ENCODE measurements at regions not wholly inside any gene's neighbourhood (a gene's known extent, or its start where the extent isn't known, plus 50 kb on each side); places are given as distances from the start of the nearest gene placed in this dataset.
A peak's percentile ranks its signal among the peaks of the same experiment; 100 is the strongest.

GRCh38 chr17:69763503-69763902, 311.5 kb upstream of the KCNJ16 start:
- Histone ChIP-seq H3K27ac (peak overlapping the region in 1 of 4 donors; percentile 17), H3K4me3 (no peak overlapping the region), H3K27me3 (no peaks in the 10 kb centered on the region), H3K9me3 (no peaks in the 10 kb centered on the region), H3K4me1 (peaks cover 0 to 38% (median 19%) of the 10 kb centered on the region in 3 donors), H3K36me3 (no peaks in the 10 kb centered on the region)
- intact Hi-C loops (cut with DNase I), result no loop called here
- TF ChIP-seq, protein P1, sequence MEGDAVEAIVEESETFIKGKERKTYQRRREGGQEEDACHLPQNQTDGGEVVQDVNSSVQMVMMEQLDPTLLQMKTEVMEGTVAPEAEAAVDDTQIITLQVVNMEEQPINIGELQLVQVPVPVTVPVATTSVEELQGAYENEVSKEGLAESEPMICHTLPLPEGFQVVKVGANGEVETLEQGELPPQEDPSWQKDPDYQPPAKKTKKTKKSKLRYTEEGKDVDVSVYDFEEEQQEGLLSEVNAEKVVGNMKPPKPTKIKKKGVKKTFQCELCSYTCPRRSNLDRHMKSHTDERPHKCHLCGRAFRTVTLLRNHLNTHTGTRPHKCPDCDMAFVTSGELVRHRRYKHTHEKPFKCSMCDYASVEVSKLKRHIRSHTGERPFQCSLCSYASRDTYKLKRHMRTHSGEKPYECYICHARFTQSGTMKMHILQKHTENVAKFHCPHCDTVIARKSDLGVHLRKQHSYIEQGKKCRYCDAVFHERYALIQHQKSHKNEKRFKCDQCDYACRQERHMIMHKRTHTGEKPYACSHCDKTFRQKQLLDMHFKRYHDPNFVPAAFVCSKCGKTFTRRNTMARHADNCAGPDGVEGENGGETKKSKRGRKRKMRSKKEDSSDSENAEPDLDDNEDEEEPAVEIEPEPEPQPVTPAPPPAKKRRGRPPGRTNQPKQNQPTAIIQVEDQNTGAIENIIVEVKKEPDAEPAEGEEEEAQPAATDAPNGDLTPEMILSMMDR (IDR thresholded peaks at IDR 0.05), result no peak
- no peak for TF ChIP-seq POLR2A (IDR thresholded peaks at IDR 0.05)
- no peak for DNase-seq
- WGBS, 2 donors, result 60 to 64% methylated on average over 3 of the region's 3 CpGs

GRCh38 chr17:69764146-69764545, 310.9 kb upstream of the KCNJ16 start:
- 23 to 26% methylated on average over 1 of the region's 1 CpG for WGBS, 2 donors
- Histone ChIP-seq H3K4me3 (no peak overlapping the region), H3K36me3 (no peaks in the 10 kb centered on the region), H3K4me1 (peaks cover 0 to 38% (median 19%) of the 10 kb centered on the region in 3 donors), H3K27me3 (no peaks in the 10 kb centered on the region), H3K9me3 (no peaks in the 10 kb centered on the region), H3K27ac (no peak overlapping the region)
- no peak for TF ChIP-seq POLR2A (IDR thresholded peaks at IDR 0.05)
- intact Hi-C loops (cut with DNase I), result no loop called here
- no peak for DNase-seq

DNA sequence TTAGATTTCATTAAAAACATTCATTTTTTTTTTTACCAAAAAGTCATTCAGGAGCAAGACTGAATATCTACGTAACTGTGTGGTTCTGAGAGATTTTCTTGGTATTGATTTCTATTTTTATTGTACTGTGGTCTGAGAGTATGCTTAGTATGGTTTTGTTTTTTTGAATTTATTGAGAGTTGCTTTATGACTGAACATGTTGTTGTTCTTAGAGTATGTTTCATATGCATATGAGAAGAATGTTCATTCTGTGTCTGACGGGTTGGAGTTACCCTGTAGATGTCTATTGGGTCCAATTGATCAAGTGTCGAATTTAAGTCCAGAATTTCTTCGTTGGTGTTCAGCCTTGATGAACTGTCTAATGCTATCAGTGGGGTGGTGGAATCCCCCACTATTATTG, 306.0 kb upstream of the KCNJ16 start:
- 82 to 93% methylated on average over 4 of the region's 4 CpGs for WGBS, 2 donors
- intact Hi-C loops (cut with DNase I), result no loop called here
- H3K27ac ChIP-seq, result no peak overlapping the region
- no peak for DNase-seq
- H3K4me1 ChIP-seq, result peaks cover 0 to 9% (median 0%) of the 10 kb centered on the region in 3 donors
- no peaks in the 10 kb centered on the region for H3K27me3 ChIP-seq
- no peak overlapping the region for H3K4me3 ChIP-seq
- no peaks in the 10 kb centered on the region for H3K9me3 ChIP-seq
- no peaks in the 10 kb centered on the region for H3K36me3 ChIP-seq
- TF ChIP-seq POLR2A (IDR thresholded peaks at IDR 0.05), result no peak
- TF ChIP-seq, protein P1 (IDR thresholded peaks at IDR 0.05), result no peak

GRCh38 chr17:69773081-69773480, 301.9 kb upstream of the KCNJ16 start:
- H3K4me1 ChIP-seq, result peaks cover 0 to 13% (median 0%) of the 10 kb centered on the region in 3 donors
- H3K4me3 ChIP-seq, result no peak overlapping the region
- intact Hi-C loops (cut with DNase I), result no loop called here
- H3K27ac ChIP-seq, result no peak overlapping the region
- DNase-seq, result no peak
- H3K27me3 ChIP-seq, result no peaks in the 10 kb centered on the region
- WGBS, 2 donors, result 66 to 73% methylated on average over 3 of the region's 3 CpGs
- no peak for TF ChIP-seq POLR2A (IDR thresholded peaks at IDR 0.05)
- H3K9me3 ChIP-seq, result no peaks in the 10 kb centered on the region
- H3K36me3 ChIP-seq, result no peaks in the 10 kb centered on the region

DNA sequence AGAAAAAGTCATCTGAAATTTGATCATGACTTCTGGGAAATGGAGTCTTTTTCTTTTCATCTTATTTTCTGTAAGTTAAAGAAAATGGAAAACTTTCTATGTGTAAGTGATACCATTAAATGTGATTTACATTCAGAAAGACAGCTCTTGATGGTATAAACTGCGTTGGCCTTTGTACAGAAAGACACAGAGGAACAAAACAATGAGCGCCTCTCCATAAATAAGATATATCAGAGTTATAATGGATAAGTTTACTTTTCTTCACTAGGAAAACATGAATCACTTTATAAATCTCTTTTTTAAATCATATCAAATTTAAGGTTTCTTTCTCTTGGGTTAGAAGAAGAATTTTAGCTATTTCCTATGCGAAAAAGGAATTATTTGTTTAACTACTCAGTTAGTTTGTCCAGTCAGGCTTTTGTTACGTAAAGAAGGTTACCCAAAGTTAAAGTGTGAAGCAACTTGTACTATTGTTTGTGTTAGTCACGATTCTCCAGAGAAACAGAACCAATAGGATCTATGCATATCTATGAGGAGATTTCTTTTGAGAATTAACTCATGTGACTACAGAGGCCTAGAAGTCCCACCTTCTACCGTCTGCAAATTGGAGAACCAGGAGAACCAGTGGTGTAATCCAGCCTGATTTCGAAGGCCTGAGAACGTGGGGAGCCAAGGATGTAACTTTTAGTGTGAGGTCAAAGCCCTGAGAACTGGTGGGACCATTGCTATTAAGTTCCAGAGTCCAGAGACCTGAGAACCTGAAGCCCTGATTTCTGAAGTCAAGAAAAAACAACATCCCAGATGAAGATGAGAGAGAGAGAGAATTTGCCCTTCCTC, 295.4 kb upstream of the KCNJ16 start:
- intact Hi-C loops (cut with DNase I), result no loop called here
- peaks cover 0 to 13% (median 0%) of the 10 kb centered on the region in 3 donors for H3K4me1 ChIP-seq
- no peaks in the 10 kb centered on the region for H3K27me3 ChIP-seq
- H3K27ac ChIP-seq, result no peak overlapping the region
- no peaks in the 10 kb centered on the region for H3K9me3 ChIP-seq
- no peak overlapping the region for H3K4me3 ChIP-seq
- 78 to 79% methylated on average over 8 of the region's 8 CpGs for WGBS, 2 donors
- H3K36me3 ChIP-seq, result no peaks in the 10 kb centered on the region
- no peak for DNase-seq
- TF ChIP-seq, protein P1 (IDR thresholded peaks at IDR 0.05), result no peak
- TF ChIP-seq POLR2A (IDR thresholded peaks at IDR 0.05), result no peak

DNA sequence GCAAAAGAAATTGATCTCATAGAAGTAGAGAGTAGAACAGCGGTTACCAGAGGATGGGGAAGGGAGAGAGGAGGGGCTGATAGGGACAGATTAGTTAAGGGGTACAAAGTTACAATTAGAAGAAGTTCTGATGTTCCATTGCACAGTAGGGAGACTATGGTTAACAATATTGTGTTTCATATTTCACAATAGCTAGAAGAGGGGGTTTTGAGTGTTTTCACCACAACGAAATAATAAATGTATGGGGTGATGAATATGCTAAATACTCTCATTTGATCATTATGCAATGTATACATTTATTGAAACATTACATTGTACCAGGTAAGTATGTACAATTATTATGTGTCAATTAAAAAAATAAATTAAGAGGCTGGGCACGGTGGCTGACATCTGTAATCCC, 291.2 kb upstream of the KCNJ16 start:
- H3K27me3 ChIP-seq, result no peaks in the 10 kb centered on the region
- no peaks in the 10 kb centered on the region for H3K9me3 ChIP-seq
- no peaks in the 10 kb centered on the region for H3K4me1 ChIP-seq
- no peak overlapping the region for H3K4me3 ChIP-seq
- TF ChIP-seq, protein P1 (IDR thresholded peaks at IDR 0.05), result no peak
- no peak for TF ChIP-seq POLR2A (IDR thresholded peaks at IDR 0.05)
- DNase-seq, result no peak
- intact Hi-C loops (cut with DNase I), result no loop called here
- H3K27ac ChIP-seq, result no peak overlapping the region
- H3K36me3 ChIP-seq, result no peaks in the 10 kb centered on the region
- 82 to 85% methylated on average over 3 of the region's 3 CpGs for WGBS, 2 donors

Measured in esophagus squamous epithelium (tissue), 5 donors.